DOHH2 (cell line): ENCODE measurements at regions not wholly inside any gene's neighbourhood (a gene's known extent, or its start where the extent isn't known, plus 50 kb on each side); places are given as distances from the start of the nearest gene placed in this dataset.
A peak's percentile ranks its signal among the peaks of the same experiment; 100 is the strongest.

Experiments
- H3F3A ChIP-seq: fragments of 200-600 bp; sonication (generic), shearing (Covaris generic); 2 replicates; pipeline ENCODE4 v1.6.0; 2016; ENCODE audit warnings: antibody characterized with exemption, mild to moderate bottlenecking; ENCODE audit not compliant: control insufficient read depth, insufficient read depth
- H3K27ac ChIP-seq: fragments of 200-600 bp; sonication (generic); 2 replicates; pipeline ENCODE4 v1.5.1; 2014; ENCODE audit warnings: low read depth, mild to moderate bottlenecking, low read length, moderate library complexity
- H3K27me3 ChIP-seq: fragments of 200-600 bp; sonication (generic); 2 replicates; pipeline ENCODE4 v1.6.1; 2014; ENCODE audit warnings: mild to moderate bottlenecking, low read length, mixed read lengths; ENCODE audit not compliant: control insufficient read depth
- H3K36me3 ChIP-seq: fragments of 200-600 bp; sonication (generic); 2 replicates; pipeline ENCODE4 v1.6.1; 2014; ENCODE audit warnings: mild to moderate bottlenecking, low read length, moderate library complexity, mixed read lengths; ENCODE audit not compliant: control insufficient read depth
- H3K4me1 ChIP-seq: fragments of 200-600 bp; sonication (generic); 2 replicates; pipeline ENCODE4 v1.6.1; 2014; ENCODE audit warnings: mild to moderate bottlenecking, low read length, mixed read lengths; ENCODE audit not compliant: control insufficient read depth
- H3K4me2 ChIP-seq: fragments of 200-600 bp; sonication (generic); 2 replicates; pipeline ENCODE4 v1.6.0; 2014; ENCODE audit warnings: mild to moderate bottlenecking, low read length, moderate library complexity
- H3K4me3 ChIP-seq: fragments of 200-600 bp; sonication (generic); 2 replicates; pipeline ENCODE4 v1.5.1; 2014; ENCODE audit warnings: mild to moderate bottlenecking, low read length, mixed read lengths
- H3K79me2 ChIP-seq: fragments of 200-600 bp; sonication (generic); 2 replicates; pipeline ENCODE4 v1.6.1; 2014; ENCODE audit warnings: mild to moderate bottlenecking, low read length, mixed read lengths; ENCODE audit not compliant: control insufficient read depth
- H3K9me2 ChIP-seq: fragments of 200-600 bp; sonication (generic); replicated peaks from 2 replicates; pipeline ENCODE4 v1.6.1; 2014; ENCODE audit warnings: mild to moderate bottlenecking, low read length, mixed read lengths; ENCODE audit not compliant: control insufficient read depth
- H3K9me3 ChIP-seq: fragments of 200-600 bp; sonication (generic); 2 replicates; pipeline ENCODE4 v1.6.1; 2014; ENCODE audit warnings: antibody characterized with exemption, low read length, mixed read lengths; ENCODE audit not compliant: control insufficient read depth, insufficient read depth
- H4K20me1 ChIP-seq: fragments of 200-600 bp; sonication (generic); 2 replicates; pipeline ENCODE4 v1.6.0; 2014; ENCODE audit warnings: low read depth, mild to moderate bottlenecking, antibody characterized with exemption, low read length, moderate library complexity; ENCODE audit not compliant: control insufficient read depth, insufficient read depth
- CTCF ChIP-seq: fragments of 200-600 bp; sonication (generic); IDR thresholded peaks from one replicate; pipeline ENCODE4 v1.5.1; 2014; ENCODE audit warnings: antibody characterized with exemption, mild to moderate bottlenecking, low read depth, low read length; ENCODE audit not compliant: poor library complexity, severe bottlenecking
- EZH2phosphoT487 ChIP-seq: fragments of 200-600 bp; sonication (generic); IDR thresholded peaks from 2 replicates; pipeline ENCODE4 v1.6.1; 2017; ENCODE audit warnings: borderline replicate concordance, mild to moderate bottlenecking, antibody characterized with exemption, low read length, moderate library complexity, mixed read lengths

GRCh38 chr7:24401628-24402593, 117.9 kb downstream of the NPY start:
- H4K20me1 ChIP-seq = no peaks in the 10 kb centered on the region
- H3K79me2 ChIP-seq = no peaks in the 10 kb centered on the region
- H3F3A ChIP-seq = no peaks in the 10 kb centered on the region
- no peaks in the 10 kb centered on the region for H3K36me3 ChIP-seq
- H3K4me1 ChIP-seq = no peaks in the 10 kb centered on the region
- H3K9me2 ChIP-seq = no peaks in the 10 kb centered on the region
- no peaks in the 10 kb centered on the region for H3K9me3 ChIP-seq
- TF ChIP-seq EZH2phosphoT487 (no peak), CTCF (peak; percentile 65)
- no peak overlapping the region for H3K4me3 ChIP-seq
- H3K27me3 ChIP-seq = peaks cover 33% of the 10 kb centered on the region
- H3K27ac ChIP-seq = no peak overlapping the region
- H3K4me2 ChIP-seq = peak overlapping the region; percentile 22; the same call in 1 of the 2 replicates

- Histone ChIP-seq H3K4me2 (no peak overlapping the region), H3K4me3 (no peak overlapping the region), H3K27ac (no peak overlapping the region)
Measured at GRCh38 chr7:24402655-24403054, 118.7 kb downstream of the NPY start.

GRCh38 chr7:24403557-24403956, 119.6 kb downstream of the NPY start:
- TF ChIP-seq EZH2phosphoT487 = no peak
- TF ChIP-seq CTCF = no peak
- no peaks in the 10 kb centered on the region for H3K4me1 ChIP-seq
- H3K27me3 ChIP-seq = peaks cover 43% of the 10 kb centered on the region
- no peaks in the 10 kb centered on the region for H3K36me3 ChIP-seq
- no peaks in the 10 kb centered on the region for H3K9me2 ChIP-seq
- H3K9me3 ChIP-seq = no peaks in the 10 kb centered on the region
- H3K4me2 ChIP-seq = no peak overlapping the region
- no peaks in the 10 kb centered on the region for H3K79me2 ChIP-seq
- H3F3A ChIP-seq = no peaks in the 10 kb centered on the region
- H3K4me3 ChIP-seq = no peak overlapping the region
- H3K27ac ChIP-seq = no peak overlapping the region
- H4K20me1 ChIP-seq = no peaks in the 10 kb centered on the region

More at GRCh38 chr7:24402655-24403054, 118.7 kb downstream of the NPY start:
- no peaks in the 10 kb centered on the region for H4K20me1 ChIP-seq
- H3K27me3 ChIP-seq = peaks cover 38% of the 10 kb centered on the region
- no peaks in the 10 kb centered on the region for H3K4me1 ChIP-seq
- no peaks in the 10 kb centered on the region for H3K9me3 ChIP-seq
- H3K9me2 ChIP-seq = no peaks in the 10 kb centered on the region
- H3K36me3 ChIP-seq = no peaks in the 10 kb centered on the region
- H3F3A ChIP-seq = no peaks in the 10 kb centered on the region
- no peak for TF ChIP-seq EZH2phosphoT487
- TF ChIP-seq CTCF = no peak
- no peaks in the 10 kb centered on the region for H3K79me2 ChIP-seq
